Activated T-helper 17 cell treated with anti-CD3 and anti-CD28 coated beads, Interleukin-2, amount 50 U/mL, for 72 hours (primary cell): ENCODE measurements at regions not wholly inside any gene's neighbourhood (a gene's known extent, or its start where the extent isn't known, plus 50 kb on each side); places are given as distances from the start of the nearest gene placed in this dataset.
"Not testable (repeated sequence)": the region's sequence is repeated elsewhere in the genome, so short reads cannot be mapped to it uniquely, and the experiment has no call there.

Experiments
- ATAC-seq: fragments of 150-1000 bp; cut with Tn5 transposase; replicated peaks from 2 replicates; pipeline ENCODE4 v1.10.0; 2021; ENCODE audit warnings: mild to moderate bottlenecking, moderate library complexity
- H3K27ac Mint-ChIP-seq: one replicate; pipeline ENCODE4 v1.8.0; 2022; ENCODE audit warnings: mixed read lengths
- H3K27me3 Mint-ChIP-seq: one replicate; pipeline ENCODE4 v1.8.0; 2022; ENCODE audit warnings: mixed read lengths
- H3K36me3 Mint-ChIP-seq: one replicate; pipeline ENCODE4 v1.8.0; 2022; ENCODE audit warnings: low read depth, mild to moderate bottlenecking, mixed read lengths
- H3K4me1 Mint-ChIP-seq: one replicate; pipeline ENCODE4 v1.8.0; 2022; ENCODE audit warnings: mixed read lengths
- H3K4me3 Mint-ChIP-seq: one replicate; pipeline ENCODE4 v1.8.0; 2022; ENCODE audit warnings: mild to moderate bottlenecking, mixed read lengths
- H3K9me3 Mint-ChIP-seq: one replicate; pipeline ENCODE4 v1.8.0; 2022; ENCODE audit warnings: mixed read lengths

- H3K36me3 Mint-ChIP-seq, H3K27me3 Mint-ChIP-seq, ATAC-seq, H3K4me1 Mint-ChIP-seq, H3K4me3 Mint-ChIP-seq, H3K27ac Mint-ChIP-seq: not testable (repeated sequence)
- H3K9me3 Mint-ChIP-seq: peaks cover 19% of the 10 kb centered on the region
These were observed 501.3 kb downstream of the TYW1 start for GRCh38 chr7:67497914-67498313.

GRCh38 chr7:67502929-67503328 is 506.3 kb downstream of the TYW1 start:
- H3K27ac Mint-ChIP-seq: no peak overlapping the region
- no peak for ATAC-seq
- H3K9me3 Mint-ChIP-seq: peaks cover 10% of the 10 kb centered on the region
- H3K36me3 Mint-ChIP-seq: no peaks in the 10 kb centered on the region
- H3K27me3 Mint-ChIP-seq: no peaks in the 10 kb centered on the region
- no peak overlapping the region for H3K4me3 Mint-ChIP-seq
- H3K4me1 Mint-ChIP-seq: no peaks in the 10 kb centered on the region

DNA sequence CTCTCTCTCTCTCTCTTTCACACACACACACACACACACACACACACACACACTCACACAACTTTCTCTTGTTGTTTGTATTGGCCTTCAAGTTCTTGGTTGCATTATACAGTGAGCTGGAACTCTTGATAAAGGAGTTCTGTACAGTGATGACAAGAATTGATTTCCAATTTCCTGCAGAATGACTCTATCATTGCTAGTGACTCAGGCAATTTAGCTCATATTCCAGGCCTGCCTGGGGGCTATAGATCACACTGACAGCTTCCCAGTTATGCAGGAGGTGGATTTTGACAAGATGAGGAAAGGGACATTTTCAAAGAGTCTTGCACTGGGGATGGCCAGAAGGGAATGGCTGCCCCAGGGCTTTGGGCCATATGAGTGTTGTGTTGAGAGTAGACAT is 508.8 kb downstream of the TYW1 start:
- no peak for ATAC-seq
- no peak overlapping the region for H3K4me3 Mint-ChIP-seq
- no peaks in the 10 kb centered on the region for H3K27me3 Mint-ChIP-seq

DNA sequence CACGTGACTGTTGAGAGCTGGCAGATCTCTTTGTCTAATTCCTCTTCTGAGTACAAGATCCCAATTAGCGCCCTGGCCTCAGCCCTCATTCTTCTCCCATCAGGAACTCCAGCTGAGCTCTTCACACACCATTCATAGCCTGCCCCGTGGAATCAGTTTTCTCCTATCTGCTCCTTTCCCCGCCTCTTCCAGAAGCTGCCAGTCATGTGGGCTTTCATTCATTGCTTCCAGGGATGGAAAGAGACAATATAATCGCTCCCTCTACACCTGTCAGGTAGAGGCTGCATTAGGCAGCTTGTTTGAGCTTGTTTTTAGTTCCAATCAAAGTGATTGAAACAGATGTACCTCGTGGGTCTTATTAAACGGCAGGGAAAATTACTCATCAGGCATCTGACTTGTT is 515.8 kb downstream of the TYW1 start:
- ATAC-seq: no peak
- Mint-ChIP-seq H3K27me3 (no peaks in the 10 kb centered on the region), H3K27ac (no peak overlapping the region), H3K9me3 (no peaks in the 10 kb centered on the region), H3K4me3 (no peak overlapping the region), H3K4me1 (no peaks in the 10 kb centered on the region), H3K36me3 (no peaks in the 10 kb centered on the region)

More for the DNA sequence above, 508.8 kb downstream of the TYW1 start:
- H3K36me3 Mint-ChIP-seq: no peaks in the 10 kb centered on the region
- H3K27ac Mint-ChIP-seq: no peak overlapping the region
- no peaks in the 10 kb centered on the region for H3K4me1 Mint-ChIP-seq
- H3K9me3 Mint-ChIP-seq: no peaks in the 10 kb centered on the region

- no peak overlapping the region for H3K4me3 Mint-ChIP-seq
- no peaks in the 10 kb centered on the region for H3K4me1 Mint-ChIP-seq
- no peak for ATAC-seq
- peaks cover 5% of the 10 kb centered on the region for H3K9me3 Mint-ChIP-seq
- no peaks in the 10 kb centered on the region for H3K36me3 Mint-ChIP-seq
- no peaks in the 10 kb centered on the region for H3K27me3 Mint-ChIP-seq
- no peak overlapping the region for H3K27ac Mint-ChIP-seq
These were observed 521.9 kb downstream of the TYW1 start for GRCh38 chr7:67518580-67518979.

DNA sequence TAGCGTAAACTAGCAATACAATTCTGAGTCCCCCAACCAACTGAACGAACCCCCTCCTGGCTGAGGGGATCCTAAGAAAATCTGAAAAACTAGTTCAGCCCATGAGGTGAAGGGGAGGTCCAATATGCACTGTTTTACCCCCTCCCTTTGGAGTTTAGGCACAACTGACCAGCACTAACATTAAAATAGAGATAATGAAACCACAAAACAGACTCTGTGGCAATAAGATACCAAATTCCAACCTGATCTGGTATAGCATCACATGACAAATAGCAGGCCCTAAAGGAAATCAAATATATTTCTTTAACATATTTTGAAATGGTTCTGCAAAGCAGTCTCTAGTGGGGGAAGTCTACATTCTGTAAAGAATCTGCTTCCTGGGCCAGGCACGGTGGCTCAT is 522.5 kb downstream of the TYW1 start:
- Mint-ChIP-seq H3K27ac (no peak overlapping the region), H3K27me3 (no peaks in the 10 kb centered on the region), H3K4me1 (no peaks in the 10 kb centered on the region), H3K36me3 (no peaks in the 10 kb centered on the region), H3K4me3 (no peak overlapping the region), H3K9me3 (peaks cover 5% of the 10 kb centered on the region)
- no peak for ATAC-seq

DNA sequence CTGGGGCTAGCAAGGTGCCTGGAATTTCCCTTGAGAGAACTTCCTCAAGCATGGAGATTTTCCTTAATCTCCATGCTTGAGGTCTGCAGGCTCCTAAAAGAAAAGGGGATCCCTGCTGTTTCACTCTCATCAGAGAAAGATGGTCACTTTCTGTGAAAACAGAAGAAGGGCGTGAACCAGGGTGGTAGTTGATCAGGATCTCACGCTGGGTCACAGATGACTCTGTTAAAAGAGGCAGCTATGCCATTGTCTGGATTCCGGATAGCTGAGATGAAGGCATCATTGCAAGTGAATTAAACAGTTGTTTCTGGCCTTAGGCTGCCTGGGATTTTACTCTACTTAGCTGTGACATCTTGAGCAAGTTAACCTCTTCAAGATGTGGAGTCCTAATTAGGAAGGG is 525.9 kb downstream of the TYW1 start:
- peaks cover 5% of the 10 kb centered on the region for H3K9me3 Mint-ChIP-seq
- no peaks in the 10 kb centered on the region for H3K27me3 Mint-ChIP-seq
- no peak overlapping the region for H3K27ac Mint-ChIP-seq
- no peak overlapping the region for H3K4me3 Mint-ChIP-seq
- ATAC-seq: no peak
- H3K4me1 Mint-ChIP-seq: no peaks in the 10 kb centered on the region
- no peaks in the 10 kb centered on the region for H3K36me3 Mint-ChIP-seq

GRCh38 chr7:67523713-67524112 is 527.1 kb downstream of the TYW1 start:
- H3K4me3 Mint-ChIP-seq: no peak overlapping the region
- no peak for ATAC-seq
- no peak overlapping the region for H3K27ac Mint-ChIP-seq
- no peaks in the 10 kb centered on the region for H3K36me3 Mint-ChIP-seq
- H3K9me3 Mint-ChIP-seq: peaks cover 8% of the 10 kb centered on the region
- no peaks in the 10 kb centered on the region for H3K4me1 Mint-ChIP-seq
- H3K27me3 Mint-ChIP-seq: no peaks in the 10 kb centered on the region

DNA sequence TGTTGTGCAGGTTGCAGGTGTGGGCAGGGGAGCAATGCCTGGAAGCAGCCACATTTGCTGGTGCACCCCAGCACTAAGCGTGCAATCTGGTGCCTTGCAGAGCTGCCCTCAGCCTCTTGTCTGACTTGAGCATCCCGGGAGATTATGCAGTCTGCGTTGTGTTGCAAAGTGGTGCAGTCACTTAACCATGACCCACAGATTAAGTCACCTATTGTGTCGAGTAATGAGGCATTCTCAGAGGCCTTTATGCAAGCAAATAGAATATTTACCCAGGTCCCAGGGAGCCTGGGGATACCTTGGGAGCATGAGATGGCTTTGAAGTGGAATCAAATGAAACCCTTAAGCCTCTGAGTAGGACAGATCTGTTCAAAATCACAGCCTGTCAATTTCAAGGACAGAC is 529.0 kb downstream of the TYW1 start:
- no peaks in the 10 kb centered on the region for H3K27me3 Mint-ChIP-seq
- no peak overlapping the region for H3K4me3 Mint-ChIP-seq
- H3K27ac Mint-ChIP-seq: no peak overlapping the region
- H3K4me1 Mint-ChIP-seq: no peaks in the 10 kb centered on the region
- ATAC-seq: no peak
- H3K36me3 Mint-ChIP-seq: no peaks in the 10 kb centered on the region
- H3K9me3 Mint-ChIP-seq: peaks cover 8% of the 10 kb centered on the region

DNA sequence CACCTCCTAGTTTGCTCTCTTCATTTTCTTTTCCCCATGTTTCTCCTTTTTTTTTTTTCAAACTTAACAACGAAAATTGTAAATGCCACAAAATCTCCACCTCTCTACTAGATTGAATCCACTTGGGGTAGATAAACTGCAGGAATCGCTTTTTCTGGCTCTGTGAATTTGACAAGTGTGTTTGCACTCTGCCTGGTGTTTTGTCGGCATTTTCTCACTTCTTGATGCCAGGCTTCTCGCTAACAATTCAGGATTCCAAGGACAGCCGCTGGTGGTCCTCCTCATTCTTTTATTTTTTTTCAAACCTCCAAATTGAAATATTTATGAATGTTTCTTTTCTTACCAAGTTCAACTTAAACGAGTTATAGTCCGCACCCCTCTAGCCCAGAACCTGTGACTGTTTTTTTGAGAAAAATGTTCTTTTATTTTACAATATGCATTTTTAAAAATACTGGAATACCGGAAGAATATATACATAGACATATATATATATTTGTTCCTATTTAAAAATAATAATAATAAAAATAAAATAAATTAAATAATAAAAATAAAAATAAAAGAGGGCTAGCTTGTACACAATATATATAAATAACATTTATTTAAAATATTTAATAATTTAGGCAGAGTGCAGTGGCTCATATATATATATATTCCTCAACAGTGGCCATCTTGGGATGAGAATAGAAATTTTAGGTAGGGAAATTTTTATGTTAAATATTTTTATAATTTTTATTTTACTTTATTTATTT is 538.8 kb downstream of the TYW1 start:
- Mint-ChIP-seq H3K4me3 (no peak overlapping the region), H3K9me3 (peaks cover 8% of the 10 kb centered on the region), H3K36me3 (no peaks in the 10 kb centered on the region), H3K27me3 (no peaks in the 10 kb centered on the region), H3K4me1 (no peaks in the 10 kb centered on the region), H3K27ac (no peak overlapping the region)
- ATAC-seq: no peak

GRCh38 chr7:67542916-67543315 is 546.3 kb downstream of the TYW1 start:
- H3K27me3 Mint-ChIP-seq: no peaks in the 10 kb centered on the region
- H3K36me3 Mint-ChIP-seq: no peaks in the 10 kb centered on the region
- no peak overlapping the region for H3K27ac Mint-ChIP-seq
- no peaks in the 10 kb centered on the region for H3K9me3 Mint-ChIP-seq
- no peaks in the 10 kb centered on the region for H3K4me1 Mint-ChIP-seq
- H3K4me3 Mint-ChIP-seq: no peak overlapping the region
- ATAC-seq: no peak

DNA sequence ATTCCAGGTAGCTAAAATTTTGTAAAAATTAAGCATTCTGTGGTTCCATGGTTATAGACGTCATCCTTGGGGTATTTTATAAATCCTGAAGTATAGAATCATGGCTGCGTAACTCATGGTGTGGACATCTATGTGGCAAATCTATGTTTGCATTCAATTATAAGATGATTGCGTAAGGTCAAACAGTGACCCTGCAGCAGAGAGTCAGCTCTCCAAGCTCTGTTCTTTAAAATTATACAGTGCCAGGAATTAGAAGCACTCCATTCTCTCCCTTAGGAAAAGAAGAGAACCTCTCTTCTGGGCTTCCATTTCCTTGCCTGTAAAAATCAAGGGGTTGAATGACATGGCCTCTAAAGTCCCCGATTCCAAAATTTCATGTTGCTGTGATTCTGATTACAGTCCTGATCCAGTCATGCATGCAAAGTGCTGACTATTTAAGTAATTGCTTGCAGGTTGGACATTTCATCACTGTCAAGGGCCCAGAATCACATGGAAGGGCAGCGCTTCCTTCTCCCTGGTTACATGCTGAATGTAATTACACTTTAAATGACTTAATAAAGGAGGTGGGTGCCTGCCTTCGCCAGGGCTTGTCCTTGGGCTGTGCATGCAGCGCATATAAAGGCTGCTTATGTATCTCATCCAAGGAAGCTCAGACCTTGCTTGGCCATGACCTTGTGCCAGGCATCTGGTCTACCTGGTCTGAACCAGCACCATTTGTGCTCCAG is 550.7 kb downstream of the TYW1 start:
- Mint-ChIP-seq H3K9me3 (peaks cover 5% of the 10 kb centered on the region), H3K27me3 (no peaks in the 10 kb centered on the region), H3K4me1 (no peaks in the 10 kb centered on the region), H3K4me3 (no peak overlapping the region), H3K27ac (no peak overlapping the region), H3K36me3 (no peaks in the 10 kb centered on the region)
- no peak for ATAC-seq

DNA sequence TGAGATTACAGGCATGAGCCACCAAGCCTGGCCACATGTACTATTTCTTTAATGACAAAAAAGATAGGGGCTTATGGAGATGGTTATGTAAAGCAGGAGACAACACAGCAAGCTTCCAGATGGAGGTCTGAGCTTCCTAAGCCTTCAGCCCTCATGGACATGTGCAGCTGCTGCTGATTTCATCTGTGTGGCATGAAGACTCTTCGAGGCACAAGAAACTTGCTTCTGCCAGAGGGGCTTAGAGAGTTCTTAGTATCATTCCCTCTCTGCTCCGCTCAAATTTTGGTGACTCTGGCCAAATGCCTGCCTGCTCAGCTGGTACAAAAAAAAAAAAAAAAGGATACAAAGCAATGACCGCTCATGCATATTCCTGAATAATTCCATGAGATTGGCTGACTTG is 552.5 kb downstream of the TYW1 start:
- H3K4me3 Mint-ChIP-seq: no peak overlapping the region
- peaks cover 5% of the 10 kb centered on the region for H3K9me3 Mint-ChIP-seq
- no peaks in the 10 kb centered on the region for H3K4me1 Mint-ChIP-seq
- no peak overlapping the region for H3K27ac Mint-ChIP-seq
- no peak for ATAC-seq
- no peaks in the 10 kb centered on the region for H3K27me3 Mint-ChIP-seq
- no peaks in the 10 kb centered on the region for H3K36me3 Mint-ChIP-seq

DNA sequence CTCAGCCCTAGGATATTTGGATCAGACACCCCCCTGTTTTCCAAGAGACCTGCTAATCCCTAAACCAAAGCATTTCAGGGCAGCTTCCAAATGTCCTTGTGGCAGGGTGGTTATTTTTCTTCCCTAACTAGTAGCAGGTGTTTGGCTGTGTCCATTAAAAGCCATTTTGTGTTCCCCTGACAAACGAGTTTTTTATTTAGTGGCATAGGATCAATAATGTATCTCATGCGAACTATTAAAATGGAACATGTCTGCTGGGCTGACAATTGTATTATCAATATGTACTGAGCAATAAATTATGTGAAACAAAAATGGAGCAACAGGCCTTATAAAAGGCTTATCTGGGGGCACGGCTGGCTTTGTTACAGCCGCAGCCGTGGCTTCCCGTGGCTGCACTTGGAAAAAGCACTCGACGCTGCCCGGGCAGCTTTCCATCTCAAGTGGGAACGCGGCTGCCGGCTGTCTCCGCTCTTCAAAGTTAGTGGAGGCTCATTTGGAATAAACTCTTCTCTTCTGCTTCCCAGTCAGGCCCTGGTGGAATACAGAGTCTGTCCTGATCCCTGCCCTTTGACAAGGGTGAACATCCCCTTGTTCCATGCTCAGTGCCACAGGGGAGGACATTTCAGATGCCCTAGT is 554.3 kb downstream of the TYW1 start:
- H3K27ac Mint-ChIP-seq: no peak overlapping the region
- H3K27me3 Mint-ChIP-seq: no peaks in the 10 kb centered on the region
- ATAC-seq: no peak
- H3K4me3 Mint-ChIP-seq: no peak overlapping the region
- no peaks in the 10 kb centered on the region for H3K36me3 Mint-ChIP-seq
- no peaks in the 10 kb centered on the region for H3K4me1 Mint-ChIP-seq
- peaks cover 5% of the 10 kb centered on the region for H3K9me3 Mint-ChIP-seq

- no peaks in the 10 kb centered on the region for H3K27me3 Mint-ChIP-seq
- H3K27ac Mint-ChIP-seq: no peak overlapping the region
- H3K9me3 Mint-ChIP-seq: peaks cover 5% of the 10 kb centered on the region
- H3K36me3 Mint-ChIP-seq: no peaks in the 10 kb centered on the region
- H3K4me1 Mint-ChIP-seq: no peaks in the 10 kb centered on the region
- no peak for ATAC-seq
- no peak overlapping the region for H3K4me3 Mint-ChIP-seq
These were observed 556.1 kb downstream of the TYW1 start for GRCh38 chr7:67552738-67553137.
